Vagina (tissue), 2 donors: ENCODE measurements at regions not wholly inside any gene's neighbourhood (a gene's known extent, or its start where the extent isn't known, plus 50 kb on each side); places are given as distances from the start of the nearest gene placed in this dataset.

Experiments
- POLR2A ChIP-seq, 2 donors: fragments of 450-650 bp; IDR thresholded peaks; one replicate each; pipeline ENCODE4 v1.6.1; 2017; ENCODE audit warnings: antibody characterized with exemption in 2 of 2, mild to moderate bottlenecking in 2 of 2, moderate library complexity in 2 of 2
- POLR2AphosphoS5 ChIP-seq, 2 donors: sonication (generic); formaldehyde crosslinking; IDR thresholded peaks; one replicate each; pipeline ENCODE4 v1.9.0; 2017; ENCODE audit warnings: antibody characterized with exemption in 2 of 2, mild to moderate bottlenecking in 2 of 2, low read depth in 1 of 2; ENCODE audit not compliant: insufficient read depth in 1 of 2
- TF ChIP-seq, protein P1 (sequence below), 3 experiments: fragments of 450-650 bp in 2 of 3; fragments of 200-600 bp in 1 of 3; sonication (generic) in 1 of 3; IDR thresholded peaks; one replicate each; pipeline ENCODE4 v1.5.1; 2017 to 2019; ENCODE audit warnings: antibody characterized with exemption in 3 of 3, mild to moderate bottlenecking in 2 of 3, moderate library complexity in 2 of 3

DNA sequence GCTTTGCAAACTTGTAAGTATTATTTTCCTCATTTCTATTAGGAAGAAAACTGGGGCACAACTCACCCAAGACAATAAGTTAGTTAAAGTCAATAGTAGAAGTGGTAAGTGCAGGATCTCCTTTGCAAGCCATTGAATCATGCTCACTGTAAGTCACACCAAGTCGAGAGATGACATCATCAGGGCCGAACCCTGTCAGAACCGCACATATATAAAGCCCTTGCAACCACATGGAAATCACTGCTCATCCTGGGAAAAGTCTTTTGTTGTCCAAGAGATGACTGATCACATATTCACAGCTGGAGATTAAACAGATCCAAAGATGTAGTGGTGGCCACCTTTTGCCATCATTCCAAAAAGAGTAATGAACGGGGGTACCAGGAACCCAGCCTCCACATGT lies 484.8 kb upstream of the ID2 start:
- no peak for TF ChIP-seq POLR2A (IDR thresholded peaks at IDR 0.05)
- TF ChIP-seq, protein P1, sequence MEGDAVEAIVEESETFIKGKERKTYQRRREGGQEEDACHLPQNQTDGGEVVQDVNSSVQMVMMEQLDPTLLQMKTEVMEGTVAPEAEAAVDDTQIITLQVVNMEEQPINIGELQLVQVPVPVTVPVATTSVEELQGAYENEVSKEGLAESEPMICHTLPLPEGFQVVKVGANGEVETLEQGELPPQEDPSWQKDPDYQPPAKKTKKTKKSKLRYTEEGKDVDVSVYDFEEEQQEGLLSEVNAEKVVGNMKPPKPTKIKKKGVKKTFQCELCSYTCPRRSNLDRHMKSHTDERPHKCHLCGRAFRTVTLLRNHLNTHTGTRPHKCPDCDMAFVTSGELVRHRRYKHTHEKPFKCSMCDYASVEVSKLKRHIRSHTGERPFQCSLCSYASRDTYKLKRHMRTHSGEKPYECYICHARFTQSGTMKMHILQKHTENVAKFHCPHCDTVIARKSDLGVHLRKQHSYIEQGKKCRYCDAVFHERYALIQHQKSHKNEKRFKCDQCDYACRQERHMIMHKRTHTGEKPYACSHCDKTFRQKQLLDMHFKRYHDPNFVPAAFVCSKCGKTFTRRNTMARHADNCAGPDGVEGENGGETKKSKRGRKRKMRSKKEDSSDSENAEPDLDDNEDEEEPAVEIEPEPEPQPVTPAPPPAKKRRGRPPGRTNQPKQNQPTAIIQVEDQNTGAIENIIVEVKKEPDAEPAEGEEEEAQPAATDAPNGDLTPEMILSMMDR (IDR thresholded peaks at IDR 0.05) = no peak
- no peak for TF ChIP-seq POLR2AphosphoS5 (IDR thresholded peaks at IDR 0.05; ENCODE audit: insufficient read depth in 1 of 2, low read depth in 1 of 2)
